ENCODE measurements at regions not wholly inside any gene's neighbourhood (a gene's known extent, or its start where the extent isn't known, plus 50 kb on each side); places are given as distances from the start of the nearest gene placed in this dataset.
A peak's percentile ranks its signal among the peaks of the same experiment; 100 is the strongest.

- no peak for TF ChIP-seq ZFP91 (CRISPR knock-in tag; IDR thresholded peaks at IDR 0.05; ENCODE audit: borderline replicate concordance)
- no peak for TF ChIP-seq ZNF746 (CRISPR knock-in tag; IDR thresholded peaks at IDR 0.05)
- no peak for TF ChIP-seq FOXO4 (CRISPR knock-in tag; conservative IDR thresholded peaks at IDR 0.05)
- TF ChIP-seq ZNF354B (CRISPR knock-in tag; IDR thresholded peaks at IDR 0.05): no peak
- TF ChIP-seq, protein P1, sequence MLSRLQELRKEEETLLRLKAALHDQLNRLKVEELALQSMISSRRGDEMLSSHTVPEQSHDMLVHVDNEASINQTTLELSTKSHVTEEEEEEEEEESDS (CRISPR knock-in tag; IDR thresholded peaks at IDR 0.05; ENCODE audit: borderline replicate concordance): no peak
- no peak for TF ChIP-seq PHB2 (IDR thresholded peaks at IDR 0.05; ENCODE audit: partially characterized antibody)
- TF ChIP-seq TFAP4 (IDR thresholded peaks at IDR 0.05; ENCODE audit: borderline replicate concordance, low read depth): peak; percentile 22; the same call in 1 of the 2 replicates
- TF ChIP-seq ZNF737 (CRISPR knock-in tag; IDR thresholded peaks at IDR 0.05; ENCODE audit: borderline replicate concordance): no peak
- TF ChIP-seq, protein P2, sequence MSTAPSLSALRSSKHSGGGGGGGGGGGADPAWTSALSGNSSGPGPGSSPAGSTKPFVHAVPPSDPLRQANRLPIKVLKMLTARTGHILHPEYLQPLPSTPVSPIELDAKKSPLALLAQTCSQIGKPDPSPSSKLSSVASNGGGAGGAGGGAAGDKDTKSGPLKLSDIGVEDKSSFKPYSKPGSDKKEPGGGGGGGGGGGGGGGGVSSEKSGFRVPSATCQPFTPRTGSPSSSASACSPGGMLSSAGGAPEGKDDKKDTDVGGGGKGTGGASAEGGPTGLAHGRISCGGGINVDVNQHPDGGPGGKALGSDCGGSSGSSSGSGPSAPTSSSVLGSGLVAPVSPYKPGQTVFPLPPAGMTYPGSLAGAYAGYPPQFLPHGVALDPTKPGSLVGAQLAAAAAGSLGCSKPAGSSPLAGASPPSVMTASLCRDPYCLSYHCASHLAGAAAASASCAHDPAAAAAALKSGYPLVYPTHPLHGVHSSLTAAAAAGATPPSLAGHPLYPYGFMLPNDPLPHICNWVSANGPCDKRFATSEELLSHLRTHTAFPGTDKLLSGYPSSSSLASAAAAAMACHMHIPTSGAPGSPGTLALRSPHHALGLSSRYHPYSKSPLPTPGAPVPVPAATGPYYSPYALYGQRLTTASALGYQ (CRISPR knock-in tag; IDR thresholded peaks at IDR 0.05): peak; percentile 96
- TF ChIP-seq ZNF253 (CRISPR knock-in tag; IDR thresholded peaks at IDR 0.05; ENCODE audit: borderline replicate concordance): no peak
- no peak for TF ChIP-seq ZNF781 (CRISPR knock-in tag; IDR thresholded peaks at IDR 0.05; ENCODE audit: borderline replicate concordance, not compliant biosample characterization)
- no peak for TF ChIP-seq ZFP36L1 (CRISPR knock-in tag; IDR thresholded peaks at IDR 0.05)
- no peak for TF ChIP-seq U2AF2 (IDR thresholded peaks at IDR 0.05; ENCODE audit: low read depth, low read length)
- peak; percentile 98 for TF ChIP-seq TCF7 (IDR thresholded peaks at IDR 0.05; ENCODE audit: low read depth)
- no peak for TF ChIP-seq ZNF615 (CRISPR knock-in tag; IDR thresholded peaks at IDR 0.05; ENCODE audit: borderline replicate concordance)
- TF ChIP-seq, protein P3, sequence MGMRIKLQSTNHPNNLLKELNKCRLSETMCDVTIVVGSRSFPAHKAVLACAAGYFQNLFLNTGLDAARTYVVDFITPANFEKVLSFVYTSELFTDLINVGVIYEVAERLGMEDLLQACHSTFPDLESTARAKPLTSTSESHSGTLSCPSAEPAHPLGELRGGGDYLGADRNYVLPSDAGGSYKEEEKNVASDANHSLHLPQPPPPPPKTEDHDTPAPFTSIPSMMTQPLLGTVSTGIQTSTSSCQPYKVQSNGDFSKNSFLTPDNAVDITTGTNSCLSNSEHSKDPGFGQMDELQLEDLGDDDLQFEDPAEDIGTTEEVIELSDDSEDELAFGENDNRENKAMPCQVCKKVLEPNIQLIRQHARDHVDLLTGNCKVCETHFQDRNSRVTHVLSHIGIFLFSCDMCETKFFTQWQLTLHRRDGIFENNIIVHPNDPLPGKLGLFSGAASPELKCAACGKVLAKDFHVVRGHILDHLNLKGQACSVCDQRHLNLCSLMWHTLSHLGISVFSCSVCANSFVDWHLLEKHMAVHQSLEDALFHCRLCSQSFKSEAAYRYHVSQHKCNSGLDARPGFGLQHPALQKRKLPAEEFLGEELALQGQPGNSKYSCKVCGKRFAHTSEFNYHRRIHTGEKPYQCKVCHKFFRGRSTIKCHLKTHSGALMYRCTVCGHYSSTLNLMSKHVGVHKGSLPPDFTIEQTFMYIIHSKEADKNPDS (CRISPR knock-in tag; IDR thresholded peaks at IDR 0.05): no peak
- TF ChIP-seq FOXA3 (CRISPR knock-in tag; IDR thresholded peaks at IDR 0.05): peak; percentile 94
- TF ChIP-seq, protein P4, sequence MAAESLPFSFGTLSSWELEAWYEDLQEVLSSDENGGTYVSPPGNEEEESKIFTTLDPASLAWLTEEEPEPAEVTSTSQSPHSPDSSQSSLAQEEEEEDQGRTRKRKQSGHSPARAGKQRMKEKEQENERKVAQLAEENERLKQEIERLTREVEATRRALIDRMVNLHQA (CRISPR knock-in tag; IDR thresholded peaks at IDR 0.05): no peak
These were observed 72.2 kb upstream of the DPT start (continued) for GRCh38 chr1:168801032-168801745.
